DOHH2 (cell line): ENCODE measurements at regions not wholly inside any gene's neighbourhood (a gene's known extent, or its start where the extent isn't known, plus 50 kb on each side); places are given as distances from the start of the nearest gene placed in this dataset.

Source experiments
- H3F3A ChIP-seq: fragments of 200-600 bp; sonication (generic), shearing (Covaris generic); 2 replicates; pipeline ENCODE4 v1.6.0; 2016; ENCODE audit warnings: antibody characterized with exemption, mild to moderate bottlenecking; ENCODE audit not compliant: control insufficient read depth, insufficient read depth
- H3K27ac ChIP-seq: fragments of 200-600 bp; sonication (generic); 2 replicates; pipeline ENCODE4 v1.5.1; 2014; ENCODE audit warnings: low read depth, mild to moderate bottlenecking, low read length, moderate library complexity
- H3K27me3 ChIP-seq: fragments of 200-600 bp; sonication (generic); 2 replicates; pipeline ENCODE4 v1.6.1; 2014; ENCODE audit warnings: mild to moderate bottlenecking, low read length, mixed read lengths; ENCODE audit not compliant: control insufficient read depth
- H3K36me3 ChIP-seq: fragments of 200-600 bp; sonication (generic); 2 replicates; pipeline ENCODE4 v1.6.1; 2014; ENCODE audit warnings: mild to moderate bottlenecking, low read length, moderate library complexity, mixed read lengths; ENCODE audit not compliant: control insufficient read depth
- H3K4me1 ChIP-seq: fragments of 200-600 bp; sonication (generic); 2 replicates; pipeline ENCODE4 v1.6.1; 2014; ENCODE audit warnings: mild to moderate bottlenecking, low read length, mixed read lengths; ENCODE audit not compliant: control insufficient read depth
- H3K4me2 ChIP-seq: fragments of 200-600 bp; sonication (generic); 2 replicates; pipeline ENCODE4 v1.6.0; 2014; ENCODE audit warnings: mild to moderate bottlenecking, low read length, moderate library complexity
- H3K4me3 ChIP-seq: fragments of 200-600 bp; sonication (generic); 2 replicates; pipeline ENCODE4 v1.5.1; 2014; ENCODE audit warnings: mild to moderate bottlenecking, low read length, mixed read lengths
- H3K79me2 ChIP-seq: fragments of 200-600 bp; sonication (generic); 2 replicates; pipeline ENCODE4 v1.6.1; 2014; ENCODE audit warnings: mild to moderate bottlenecking, low read length, mixed read lengths; ENCODE audit not compliant: control insufficient read depth
- H3K9me2 ChIP-seq: fragments of 200-600 bp; sonication (generic); replicated peaks from 2 replicates; pipeline ENCODE4 v1.6.1; 2014; ENCODE audit warnings: mild to moderate bottlenecking, low read length, mixed read lengths; ENCODE audit not compliant: control insufficient read depth
- H3K9me3 ChIP-seq: fragments of 200-600 bp; sonication (generic); 2 replicates; pipeline ENCODE4 v1.6.1; 2014; ENCODE audit warnings: antibody characterized with exemption, low read length, mixed read lengths; ENCODE audit not compliant: control insufficient read depth, insufficient read depth
- H4K20me1 ChIP-seq: fragments of 200-600 bp; sonication (generic); 2 replicates; pipeline ENCODE4 v1.6.0; 2014; ENCODE audit warnings: low read depth, mild to moderate bottlenecking, antibody characterized with exemption, low read length, moderate library complexity; ENCODE audit not compliant: control insufficient read depth, insufficient read depth
- CTCF ChIP-seq: fragments of 200-600 bp; sonication (generic); IDR thresholded peaks from one replicate; pipeline ENCODE4 v1.5.1; 2014; ENCODE audit warnings: antibody characterized with exemption, mild to moderate bottlenecking, low read depth, low read length; ENCODE audit not compliant: poor library complexity, severe bottlenecking
- EZH2phosphoT487 ChIP-seq: fragments of 200-600 bp; sonication (generic); IDR thresholded peaks from 2 replicates; pipeline ENCODE4 v1.6.1; 2017; ENCODE audit warnings: borderline replicate concordance, mild to moderate bottlenecking, antibody characterized with exemption, low read length, moderate library complexity, mixed read lengths

- H3K36me3 ChIP-seq = peaks cover 4% of the 10 kb centered on the region; the same call in 1 of the 2 replicates
- peak overlapping the region; percentile 83 for H3K4me2 ChIP-seq
- TF ChIP-seq CTCF (no peak), EZH2phosphoT487 (no peak)
- no peaks in the 10 kb centered on the region for H3K27me3 ChIP-seq
- peaks cover 16% of the 10 kb centered on the region for H3K79me2 ChIP-seq
- H3K27ac ChIP-seq = peak overlapping the region; percentile 13
- H3K9me2 ChIP-seq = no peaks in the 10 kb centered on the region
- H3K4me3 ChIP-seq = peak overlapping the region; percentile 65
- H3K9me3 ChIP-seq = no peaks in the 10 kb centered on the region
- peaks cover 31% of the 10 kb centered on the region for H3F3A ChIP-seq
- no peaks in the 10 kb centered on the region for H4K20me1 ChIP-seq
- peaks cover 91% of the 10 kb centered on the region for H3K4me1 ChIP-seq
Observed at GRCh38 chr4:163609019-163609418, 114.5 kb downstream of the TMA16 start.

GRCh38 chr4:163610648-163611047, 116.2 kb downstream of the TMA16 start:
- Histone ChIP-seq H3K4me3 (peak overlapping the region; percentile 66), H3K36me3 (peaks cover 4% of the 10 kb centered on the region; the same call in 1 of the 2 replicates), H3K79me2 (peaks cover 13% of the 10 kb centered on the region), H3K9me3 (no peaks in the 10 kb centered on the region), H3K9me2 (no peaks in the 10 kb centered on the region), H3K27ac (peak overlapping the region; percentile 88), H3K4me1 (peaks cover 90% of the 10 kb centered on the region), H3F3A (peaks cover 31% of the 10 kb centered on the region), H3K4me2 (peak overlapping the region; percentile 78), H4K20me1 (no peaks in the 10 kb centered on the region), H3K27me3 (no peaks in the 10 kb centered on the region)
- TF ChIP-seq CTCF (no peak), EZH2phosphoT487 (no peak)

GRCh38 chr4:163611182-163611581, 116.7 kb downstream of the TMA16 start:
- H3K9me2 ChIP-seq = no peaks in the 10 kb centered on the region
- peaks cover 30% of the 10 kb centered on the region for H3F3A ChIP-seq
- no peaks in the 10 kb centered on the region for H4K20me1 ChIP-seq
- H3K27ac ChIP-seq = peak overlapping the region; percentile 88
- peak overlapping the region; percentile 66 for H3K4me3 ChIP-seq
- H3K79me2 ChIP-seq = peaks cover 12% of the 10 kb centered on the region
- H3K9me3 ChIP-seq = no peaks in the 10 kb centered on the region
- H3K4me2 ChIP-seq = peak overlapping the region; percentile 78
- no peaks in the 10 kb centered on the region for H3K27me3 ChIP-seq
- TF ChIP-seq CTCF (peak; percentile 45), EZH2phosphoT487 (no peak)
- peaks cover 4% of the 10 kb centered on the region; the same call in 1 of the 2 replicates for H3K36me3 ChIP-seq
- peaks cover 86% of the 10 kb centered on the region for H3K4me1 ChIP-seq
